ENCODE measurements at regions not wholly inside any gene's neighbourhood (a gene's known extent, or its start where the extent isn't known, plus 50 kb on each side); places are given as distances from the start of the nearest gene placed in this dataset.

GRCh38 chr3:153602801-153603200, 440.8 kb downstream of the RAP2B start:
- intact Hi-C loops (cut with DNase I; ENCODE audit: low total_unique reads), result no loop called here
- H3K9me3 ChIP-seq, result no peaks in the 10 kb centered on the region
- TF ChIP-seq POLR2A (IDR thresholded peaks at IDR 0.05) (no peak), POLR2AphosphoS5 (IDR thresholded peaks at IDR 0.05) (no peak), CTCF (IDR thresholded peaks at IDR 0.05) (no peak)
- no peaks in the 10 kb centered on the region for H3K36me3 ChIP-seq
- no peak overlapping the region for H3K27ac ChIP-seq
- DNase-seq (ENCODE audit: low spot score in 2 of 2), result no peak
- H3K27me3 ChIP-seq, result no peaks in the 10 kb centered on the region
- H3K4me3 ChIP-seq, result no peak overlapping the region
- no peaks in the 10 kb centered on the region for H3K4me1 ChIP-seq

GRCh38 chr3:153614140-153614539, 452.1 kb downstream of the RAP2B start:
- no peaks in the 10 kb centered on the region for H3K4me1 ChIP-seq
- intact Hi-C loops (cut with DNase I; ENCODE audit: low total_unique reads), result no loop called here
- no peaks in the 10 kb centered on the region for H3K36me3 ChIP-seq
- H3K9me3 ChIP-seq, result no peaks in the 10 kb centered on the region
- no peak for DNase-seq (ENCODE audit: low spot score in 2 of 2)
- H3K27me3 ChIP-seq, result no peaks in the 10 kb centered on the region
- H3K4me3 ChIP-seq, result no peak overlapping the region
- H3K27ac ChIP-seq, result no peak overlapping the region
- TF ChIP-seq POLR2AphosphoS5 (IDR thresholded peaks at IDR 0.05) (no peak), POLR2A (IDR thresholded peaks at IDR 0.05) (no peak), CTCF (IDR thresholded peaks at IDR 0.05) (no peak)

- Histone ChIP-seq H3K4me3 (no peak overlapping the region), H3K9me3 (no peaks in the 10 kb centered on the region), H3K4me1 (no peaks in the 10 kb centered on the region), H3K36me3 (no peaks in the 10 kb centered on the region), H3K27me3 (no peaks in the 10 kb centered on the region), H3K27ac (no peak overlapping the region)
- DNase-seq (ENCODE audit: low spot score in 2 of 2), result no peak
- intact Hi-C loops (cut with DNase I; ENCODE audit: low total_unique reads), result no loop called here
- TF ChIP-seq POLR2AphosphoS5 (IDR thresholded peaks at IDR 0.05), result no peak
- no peak for TF ChIP-seq POLR2A (IDR thresholded peaks at IDR 0.05)
- TF ChIP-seq CTCF (IDR thresholded peaks at IDR 0.05), result no peak
These were observed 452.5 kb downstream of the RAP2B start for GRCh38 chr3:153614563-153614962.

GRCh38 chr3:153615863-153616262, 453.8 kb downstream of the RAP2B start:
- Histone ChIP-seq H3K27ac (no peak overlapping the region), H3K36me3 (no peaks in the 10 kb centered on the region), H3K4me1 (no peaks in the 10 kb centered on the region), H3K27me3 (no peaks in the 10 kb centered on the region), H3K9me3 (peaks cover 0 to 7% of the 10 kb centered on the region in 2 donors), H3K4me3 (no peak overlapping the region)
- TF ChIP-seq POLR2AphosphoS5 (IDR thresholded peaks at IDR 0.05) (no peak), POLR2A (IDR thresholded peaks at IDR 0.05) (no peak), CTCF (IDR thresholded peaks at IDR 0.05) (no peak)
- no peak for DNase-seq (ENCODE audit: low spot score in 2 of 2)
- intact Hi-C loops (cut with DNase I; ENCODE audit: low total_unique reads), result no loop called here

GRCh38 chr3:153617463-153617862, 455.4 kb downstream of the RAP2B start:
- Histone ChIP-seq H3K4me1 (no peaks in the 10 kb centered on the region), H3K9me3 (peaks cover 0 to 9% of the 10 kb centered on the region in 2 donors), H3K4me3 (no peak overlapping the region), H3K27ac (no peak overlapping the region), H3K27me3 (no peaks in the 10 kb centered on the region), H3K36me3 (no peaks in the 10 kb centered on the region)
- no peak for DNase-seq (ENCODE audit: low spot score in 2 of 2)
- TF ChIP-seq CTCF (IDR thresholded peaks at IDR 0.05) (no peak), POLR2A (IDR thresholded peaks at IDR 0.05) (no peak), POLR2AphosphoS5 (IDR thresholded peaks at IDR 0.05) (no peak)
- intact Hi-C loops (cut with DNase I; ENCODE audit: low total_unique reads), result no loop called here

Measured in breast epithelium (tissue), 4 donors.